Epithelial cell of proximal tubule (primary cell): ENCODE measurements at regions not wholly inside any gene's neighbourhood (a gene's known extent, or its start where the extent isn't known, plus 50 kb on each side); places are given as distances from the start of the nearest gene placed in this dataset.
"Not testable (repeated sequence)": the region's sequence is repeated elsewhere in the genome, so short reads cannot be mapped to it uniquely, and the experiment has no call there.

ENCODE experiments used
- DNase-seq: peaks from one replicate; pipeline ENCODE4 v3.0.0-alpha.2; 2011; ENCODE audit warnings: low read depth
- H3K4me3 ChIP-seq: 2 replicates; pipeline ENCODE4 v1.5.1; 2011; ENCODE audit warnings: low read depth, mild to moderate bottlenecking, low read length
- CTCF ChIP-seq: conservative IDR thresholded peaks from 2 replicates; pipeline ENCODE4 v1.5.1; 2012; ENCODE audit warnings: low read depth, mild to moderate bottlenecking, low read length

GRCh38 chr16:87046235-87046634, 271.0 kb downstream of the C16orf95 start:
- no peak for TF ChIP-seq CTCF
- DNase-seq, result no peak
- H3K4me3 ChIP-seq, result no peak overlapping the region

GRCh38 chr16:87047221-87048037, 269.8 kb downstream of the C16orf95 start:
- TF ChIP-seq CTCF, result no peak

GRCh38 chr16:87048038-87048729, 269.0 kb downstream of the C16orf95 start:
- TF ChIP-seq CTCF, result no peak
- no peak for DNase-seq
- H3K4me3 ChIP-seq, result no peak overlapping the region

More at GRCh38 chr16:87047221-87048037, 269.8 kb downstream of the C16orf95 start:
- no peak overlapping the region for H3K4me3 ChIP-seq
- DNase-seq, result no peak

GRCh38 chr16:87048730-87049115, 268.5 kb downstream of the C16orf95 start:
- H3K4me3 ChIP-seq, result no peak overlapping the region
- no peak for TF ChIP-seq CTCF
- no peak for DNase-seq

GRCh38 chr16:87049216-87049615, 268.0 kb downstream of the C16orf95 start:
- DNase-seq, result peak; percentile 15
- H3K4me3 ChIP-seq, result not testable (repeated sequence)

GRCh38 chr16:87050142-87050541, 267.1 kb downstream of the C16orf95 start:
- TF ChIP-seq CTCF, result no peak
- no peak overlapping the region for H3K4me3 ChIP-seq
- DNase-seq, result no peak

- no peak overlapping the region for H3K4me3 ChIP-seq
- DNase-seq, result no peak
- no peak for TF ChIP-seq CTCF
These were observed 265.5 kb downstream of the C16orf95 start for GRCh38 chr16:87051526-87052320.
